Endothelial cell of hepatic sinusoid (primary cell): ENCODE measurements at regions not wholly inside any gene's neighbourhood (a gene's known extent, or its start where the extent isn't known, plus 50 kb on each side); places are given as distances from the start of the nearest gene placed in this dataset.
"Not testable (repeated sequence)": the region's sequence is repeated elsewhere in the genome, so short reads cannot be mapped to it uniquely, and the experiment has no call there.

Experiments
- in situ Hi-C: cut with HindIII; loops from 2 replicates; pipeline ENCODE4 v1.10.0; 2017; ENCODE audit warnings: low sequenced_read_pairs

GRCh38 chr14:76264384-76264783, 111.6 kb upstream of the ESRRB start:
- in situ Hi-C loops: loop anchor here (5.0 kb wide), 1 partner anchor 88 kb away; no protein-coding TSS in a partner anchor

- in situ Hi-C loops: no loop called here
These were observed 108.5 kb upstream of the ESRRB start for GRCh38 chr14:76267322-76268046.

GRCh38 chr14:76268047-76268431, 107.9 kb upstream of the ESRRB start:
- in situ Hi-C loops: no loop called here

- in situ Hi-C loops: no loop called here
These were observed 107.2 kb upstream of the ESRRB start for GRCh38 chr14:76268700-76269099.

- in situ Hi-C loops: no loop called here
These were observed 104.7 kb upstream of the ESRRB start for GRCh38 chr14:76271041-76271755.

GRCh38 chr14:76272349-76272748, 103.6 kb upstream of the ESRRB start:
- in situ Hi-C loops: no loop called here

- in situ Hi-C loops: no loop called here
These were observed 103.2 kb upstream of the ESRRB start for GRCh38 chr14:76272774-76273173.

GRCh38 chr14:76273346-76273745, 102.6 kb upstream of the ESRRB start:
- in situ Hi-C loops: no loop called here

- in situ Hi-C loops: no loop called here
These were observed 101.6 kb upstream of the ESRRB start for GRCh38 chr14:76274324-76274723.

GRCh38 chr14:76277586-76278130, 98.3 kb upstream of the ESRRB start:
- in situ Hi-C loops: no loop called here

GRCh38 chr14:76280221-76280620, 95.7 kb upstream of the ESRRB start:
- in situ Hi-C loops: no loop called here

- in situ Hi-C loops: no loop called here
These were observed 93.4 kb upstream of the ESRRB start for GRCh38 chr14:76282581-76282980.

GRCh38 chr14:76287063-76287462, 88.9 kb upstream of the ESRRB start:
- in situ Hi-C loops: no loop called here

GRCh38 chr14:76289276-76289675, 86.7 kb upstream of the ESRRB start:
- in situ Hi-C loops: no loop called here

GRCh38 chr14:76292561-76292960, 83.4 kb upstream of the ESRRB start:
- in situ Hi-C loops: no loop called here

GRCh38 chr14:76293221-76293620, 82.7 kb upstream of the ESRRB start:
- in situ Hi-C loops: no loop called here

- in situ Hi-C loops: no loop called here
These were observed 82.0 kb upstream of the ESRRB start for GRCh38 chr14:76293923-76294322.

GRCh38 chr14:76294876-76295275, 81.1 kb upstream of the ESRRB start:
- in situ Hi-C loops: loop anchor here (5.0 kb wide), 1 partner anchor 38 kb away; no protein-coding TSS in a partner anchor

GRCh38 chr14:76298896-76299295, 77.0 kb upstream of the ESRRB start:
- in situ Hi-C loops: loop anchor here (5.0 kb wide), 1 partner anchor 42 kb away; no protein-coding TSS in a partner anchor

GRCh38 chr14:76303188-76303587, 72.7 kb upstream of the ESRRB start:
- in situ Hi-C loops: not testable (repeated sequence)

GRCh38 chr14:76304536-76305267, 71.2 kb upstream of the ESRRB start:
- in situ Hi-C loops: no loop called here
